Endothelial cell of umbilical vein (primary cell): ENCODE measurements at regions not wholly inside any gene's neighbourhood (a gene's known extent, or its start where the extent isn't known, plus 50 kb on each side); places are given as distances from the start of the nearest gene placed in this dataset.

ENCODE experiments used
- BruUV-seq: library from RNA; stranded (reverse); fragments of 400-500 nt; replicated peaks from 2 replicates; lab custom pipeline; 2021; lab: Mats Ljungman, UMichigan
- CTCF ChIA-PET: fragments of 300-600, 350-600 bp; sonication (Branson Sonifier 250); formaldehyde crosslinking; loops from one replicate; lab custom pipeline; 2021; ENCODE audit warnings: antibody characterized with exemption, inconsistent platforms; lab: Charles Lee
- POLR2A ChIA-PET: fragments of 300-600, 350-600 bp; sonication (Branson Sonifier 250); formaldehyde crosslinking; loops from one replicate; lab custom pipeline; 2021; ENCODE audit warnings: antibody characterized with exemption, inconsistent platforms; lab: Charles Lee
- DNase-seq: peaks from one replicate; pipeline ENCODE4 v3.0.0-alpha.2; 2011; ENCODE audit warnings: low read depth, low spot score
- FAIRE-seq: peaks from 2 replicates; lab custom pipeline; 2011; peaks lifted over from hg19 to GRCh38; lab: Jason Lieb, UNC
- H2AFZ ChIP-seq: 2 replicates; pipeline ENCODE4 v1.6.0; 2012; ENCODE audit warnings: low read depth, low read length, control low read depth, inconsistent platforms
- H3K27ac ChIP-seq: 2 replicates; pipeline ENCODE4 v1.5.1; 2011; ENCODE audit warnings: low read depth, mild to moderate bottlenecking, control low read depth, low read length, moderate library complexity; ENCODE audit not compliant: insufficient read depth
- H3K27me3 ChIP-seq, 2 experiments: 2 replicates each; pipeline versions ENCODE4 v1.6.0 to v1.6.1; 2011; ENCODE audit warnings: low read length in 2 of 2, mixed read lengths in 1 of 2; ENCODE audit not compliant: control insufficient read depth in 2 of 2, insufficient read depth in 2 of 2
- H3K36me3 ChIP-seq, 2 experiments: 2 replicates in 1 of 2; 3 replicates in 1 of 2; pipeline ENCODE4 v1.5.1; 2011; ENCODE audit warnings: low read length in 2 of 2, mild to moderate bottlenecking in 1 of 2, moderate library complexity in 1 of 2; ENCODE audit not compliant: control insufficient read depth in 2 of 2, insufficient read depth in 2 of 2; ENCODE audit errors: extremely low read depth in 1 of 2
- H3K4me1 ChIP-seq: 3 replicates; pipeline ENCODE4 v1.5.1; 2011; ENCODE audit warnings: mild to moderate bottlenecking, low read length; ENCODE audit not compliant: control insufficient read depth, insufficient read depth; ENCODE audit errors: extremely low read depth
- H3K4me2 ChIP-seq: 2 replicates; pipeline ENCODE4 v1.6.1; 2011; ENCODE audit warnings: low read length, control low read depth, mixed read lengths; ENCODE audit not compliant: insufficient read depth
- H3K4me3 ChIP-seq, 3 experiments: fragments of 200-600 bp in 1 of 3; sonication (generic), shearing (Covaris generic) in 1 of 3; replicated peaks in 1 of 3; 2 replicates each; pipeline ENCODE4 v1.5.1; 2011 to 2016; ENCODE audit warnings: control low read depth in 3 of 3, low read length in 3 of 3, mild to moderate bottlenecking in 2 of 3, inconsistent platforms in 1 of 3, low read depth in 1 of 3, moderate library complexity in 1 of 3; ENCODE audit not compliant: insufficient read depth in 1 of 3
- H3K79me2 ChIP-seq: 2 replicates; pipeline ENCODE4 v1.6.0; 2012; ENCODE audit warnings: low read length, inconsistent platforms; ENCODE audit not compliant: control insufficient read depth, insufficient read depth
- H3K9ac ChIP-seq: replicated peaks from 2 replicates; pipeline ENCODE3; 2011; ENCODE audit warnings: low read length, control low read depth; ENCODE audit not compliant: insufficient read depth; ENCODE audit errors: extremely low read depth
- H3K9me1 ChIP-seq: replicated peaks from 3 replicates; pipeline ENCODE4 v1.6.0; 2011; ENCODE audit warnings: mild to moderate bottlenecking, low read length; ENCODE audit not compliant: control insufficient read depth, insufficient read depth; ENCODE audit errors: extremely low read depth
- H3K9me3 ChIP-seq: replicated peaks from 2 replicates; pipeline ENCODE4 v1.5.1; 2012; ENCODE audit warnings: low read length, inconsistent platforms; ENCODE audit not compliant: control insufficient read depth, insufficient read depth
- H4K20me1 ChIP-seq: replicated peaks from 2 replicates; pipeline ENCODE3; 2011; ENCODE audit warnings: mild to moderate bottlenecking, low read length; ENCODE audit not compliant: control insufficient read depth, insufficient read depth; ENCODE audit errors: extremely low read depth
- CTCF ChIP-seq, 2 donors: IDR thresholded peaks; 1 replicate in 1 of 2; 2 replicates in 1 of 2; pipeline ENCODE4 v1.5.1; 2011; ENCODE audit warnings: low read length in 2 of 2, mild to moderate bottlenecking in 2 of 2, moderate library complexity in 2 of 2, control low read depth in 1 of 2, inconsistent platforms in 1 of 2, low read depth in 1 of 2; ENCODE audit not compliant: insufficient read depth in 1 of 2; ENCODE audit errors: extremely low read depth in 1 of 2
- EZH2 ChIP-seq: IDR thresholded peaks from 2 replicates; pipeline ENCODE4 v1.6.1; 2012; ENCODE audit warnings: borderline replicate concordance, low read depth, mild to moderate bottlenecking, moderate library complexity, low read length, inconsistent platforms; ENCODE audit not compliant: severe bottlenecking
- FOS ChIP-seq: IDR thresholded peaks from 2 replicates; pipeline ENCODE4 v1.6.1; 2011; ENCODE audit warnings: mild to moderate bottlenecking, low read length, moderate library complexity, borderline replicate concordance; ENCODE audit not compliant: insufficient read depth
- GATA2 ChIP-seq: IDR thresholded peaks from 2 replicates; pipeline ENCODE4 v1.7.0; 2011; ENCODE audit warnings: low read depth, mild to moderate bottlenecking, moderate library complexity, mixed read lengths, low read length; ENCODE audit not compliant: insufficient read length, insufficient read depth
- JUN ChIP-seq: IDR thresholded peaks from 2 replicates; pipeline ENCODE4 v1.6.1; 2011; ENCODE audit warnings: borderline replicate concordance, low read depth; ENCODE audit not compliant: insufficient read length, insufficient read depth
- MAX ChIP-seq: IDR thresholded peaks from 2 replicates; pipeline ENCODE4 v1.6.1; 2011; ENCODE audit not compliant: insufficient read depth, insufficient read length
- MYC ChIP-seq: IDR thresholded peaks from one replicate; pipeline ENCODE4 v1.6.1; 2011; ENCODE audit warnings: mild to moderate bottlenecking, low read depth, low read length
- POLR2A ChIP-seq: IDR thresholded peaks from 2 replicates; pipeline ENCODE4 v1.6.1; 2012; ENCODE audit warnings: low read depth, mild to moderate bottlenecking, control low read depth, low read length
- POLR2AphosphoS5 ChIP-seq: IDR thresholded peaks from 2 replicates; pipeline ENCODE4 v1.6.1; 2012; ENCODE audit warnings: low read depth, mild to moderate bottlenecking, control low read depth, low read length, moderate library complexity; ENCODE audit not compliant: insufficient read depth
- dilution Hi-C: fragments of 300-500 bp; cut with MboI; formaldehyde crosslinking; loops from one replicate; pipeline ENCODE4 v1.15.0; 2019; ENCODE audit warnings: low sequenced_read_pairs; ENCODE audit not compliant: extremely low pct_ligation_motif_present
- intact Hi-C: fragments of 100-400 bp; cut with micrococcal nuclease; formaldehyde crosslinking; loops from one replicate; pipeline ENCODE4 v1.10.0; 2022

- Histone ChIP-seq H3K9me3 (no peaks in the 10 kb centered on the region), H3K4me3 (no peak overlapping the region), H3K9me1 (no peaks in the 10 kb centered on the region), H3K79me2 (no peaks in the 10 kb centered on the region), H3K4me2 (no peak overlapping the region), H3K27ac (no peak overlapping the region), H3K4me1 (no peaks in the 10 kb centered on the region), H3K9ac (no peak overlapping the region), H2AFZ (no peak overlapping the region), H4K20me1 (no peaks in the 10 kb centered on the region), H3K36me3 (no peaks in the 10 kb centered on the region), H3K27me3 (no peaks in the 10 kb centered on the region)
- FAIRE-seq (no peak), DNase-seq (no peak)
- dilution Hi-C loops, result no loop called here
- no TSS peak for BruUV-seq
- CTCF ChIA-PET, result no interaction called here
- POLR2A ChIA-PET, result no interaction called here
- TF ChIP-seq POLR2AphosphoS5, result no peak
- no peak for TF ChIP-seq JUN
- no peak for TF ChIP-seq CTCF (IDR thresholded peaks at IDR 0.05; ENCODE audit: extremely low read depth in 1 of 2, insufficient read depth in 1 of 2, low read depth in 1 of 2, low read length in 2 of 2)
- no peak for TF ChIP-seq POLR2A
- no peak for TF ChIP-seq MAX
- no peak for TF ChIP-seq EZH2
- TF ChIP-seq FOS, result no peak
- no peak for TF ChIP-seq MYC
- no peak for TF ChIP-seq GATA2
- intact Hi-C loops, result no loop called here
Observed at GRCh38 chr18:11488175-11488574, 121.2 kb upstream of the SLC35G4 start.
